ENCODE measurements at regions not wholly inside any gene's neighbourhood (a gene's known extent, or its start where the extent isn't known, plus 50 kb on each side); places are given as distances from the start of the nearest gene placed in this dataset.

DNA sequence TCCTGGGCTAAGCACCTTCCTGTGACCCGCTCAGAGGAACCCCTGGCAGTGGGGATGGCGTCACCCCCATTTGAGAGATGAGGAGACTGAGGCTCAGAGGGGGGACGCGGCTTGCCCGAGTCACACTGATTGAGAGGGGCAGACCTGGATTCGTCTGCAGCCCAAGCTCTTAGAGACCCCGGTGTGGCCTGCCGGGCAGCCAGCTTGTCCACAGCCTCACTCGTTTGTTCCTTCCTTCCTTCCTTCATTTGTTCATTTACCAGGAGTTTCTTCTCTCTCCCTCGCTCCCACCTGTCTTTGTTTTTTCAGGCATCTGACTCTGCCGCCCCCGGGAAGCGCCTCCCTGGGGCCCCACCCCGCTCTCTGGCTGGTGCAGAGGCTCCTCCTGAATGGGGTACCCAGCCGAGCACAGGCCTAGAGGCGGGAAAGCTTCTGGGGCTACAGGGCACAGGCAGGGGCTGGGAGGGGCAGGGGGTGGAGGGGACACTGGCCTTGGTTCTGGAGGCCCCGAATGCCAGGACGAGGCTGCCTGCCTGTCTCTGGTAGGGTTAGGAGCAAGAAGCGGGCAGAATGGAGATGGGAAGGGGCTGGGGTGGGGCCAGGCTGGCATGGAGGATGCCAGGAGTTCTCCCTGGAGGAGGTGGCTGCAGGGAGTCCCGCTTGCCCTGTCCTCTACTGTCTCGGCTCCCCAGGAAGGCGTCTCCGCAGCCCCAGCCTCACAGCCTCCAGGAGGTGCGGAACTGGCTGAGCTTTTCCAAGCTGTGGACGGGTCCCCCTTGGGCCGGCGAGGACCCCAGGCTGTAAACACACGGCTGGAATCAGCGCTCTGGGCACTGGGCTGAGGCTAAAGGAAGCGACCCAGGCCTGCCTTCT is 91.6 kb downstream of the UNCX start:
- Histone ChIP-seq H3K36me3 (no peaks in the 10 kb centered on the region), H3K27me3 (peaks cover 3% of the 10 kb centered on the region), H3K4me1 (ENCODE audit: insufficient read depth) (no peaks in the 10 kb centered on the region), H3K4me3 (no peak overlapping the region), H3K27ac (no peak overlapping the region), H3K9me3 (no peaks in the 10 kb centered on the region)
- DNase-seq: no peak
- WGBS, 3 donors: 72 to 84% (median 83%) methylated on average over 30 of the region's 30 CpGs
- TF ChIP-seq POLR2A (IDR thresholded peaks at IDR 0.05): no peak
- TF ChIP-seq, protein P1, sequence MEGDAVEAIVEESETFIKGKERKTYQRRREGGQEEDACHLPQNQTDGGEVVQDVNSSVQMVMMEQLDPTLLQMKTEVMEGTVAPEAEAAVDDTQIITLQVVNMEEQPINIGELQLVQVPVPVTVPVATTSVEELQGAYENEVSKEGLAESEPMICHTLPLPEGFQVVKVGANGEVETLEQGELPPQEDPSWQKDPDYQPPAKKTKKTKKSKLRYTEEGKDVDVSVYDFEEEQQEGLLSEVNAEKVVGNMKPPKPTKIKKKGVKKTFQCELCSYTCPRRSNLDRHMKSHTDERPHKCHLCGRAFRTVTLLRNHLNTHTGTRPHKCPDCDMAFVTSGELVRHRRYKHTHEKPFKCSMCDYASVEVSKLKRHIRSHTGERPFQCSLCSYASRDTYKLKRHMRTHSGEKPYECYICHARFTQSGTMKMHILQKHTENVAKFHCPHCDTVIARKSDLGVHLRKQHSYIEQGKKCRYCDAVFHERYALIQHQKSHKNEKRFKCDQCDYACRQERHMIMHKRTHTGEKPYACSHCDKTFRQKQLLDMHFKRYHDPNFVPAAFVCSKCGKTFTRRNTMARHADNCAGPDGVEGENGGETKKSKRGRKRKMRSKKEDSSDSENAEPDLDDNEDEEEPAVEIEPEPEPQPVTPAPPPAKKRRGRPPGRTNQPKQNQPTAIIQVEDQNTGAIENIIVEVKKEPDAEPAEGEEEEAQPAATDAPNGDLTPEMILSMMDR (IDR thresholded peaks at IDR 0.05): no peak
- no peak for TF ChIP-seq EP300 (IDR thresholded peaks at IDR 0.05)
- intact Hi-C loops (cut with DNase I): no loop called here

DNA sequence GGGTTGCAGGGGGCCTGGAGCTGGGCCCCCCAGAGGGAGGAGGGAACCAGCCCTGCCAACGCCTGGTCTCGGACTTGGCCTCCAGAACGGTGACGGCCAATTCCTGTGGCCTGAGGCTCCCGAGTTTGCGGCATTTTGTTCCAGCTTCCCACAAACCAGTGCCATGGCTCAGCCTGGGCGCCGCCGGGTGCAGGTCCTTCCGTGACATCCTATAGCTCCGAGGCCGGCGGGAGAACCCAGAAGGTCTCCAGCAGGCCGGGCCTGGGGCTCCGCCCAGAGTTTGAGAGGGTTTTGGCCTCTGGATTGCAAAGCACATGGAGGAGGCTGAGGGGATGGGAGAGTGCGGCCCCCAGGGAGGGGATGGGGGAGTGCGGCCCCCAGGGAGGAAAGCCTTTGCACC is 92.6 kb downstream of the UNCX start:
- no peaks in the 10 kb centered on the region for H3K36me3 ChIP-seq
- WGBS, 3 donors: 63 to 74% (median 71%) methylated on average over 16 to 17 of the region's 17 CpGs
- no peak overlapping the region for H3K4me3 ChIP-seq
- TF ChIP-seq, protein P1 (IDR thresholded peaks at IDR 0.05): no peak
- no peak for TF ChIP-seq POLR2A (IDR thresholded peaks at IDR 0.05)
- no peaks in the 10 kb centered on the region for H3K9me3 ChIP-seq
- H3K27me3 ChIP-seq: peaks cover 3% of the 10 kb centered on the region
- no peak overlapping the region for H3K27ac ChIP-seq
- H3K4me1 ChIP-seq (ENCODE audit: insufficient read depth): no peaks in the 10 kb centered on the region
- DNase-seq: no peak
- intact Hi-C loops (cut with DNase I): no loop called here

DNA sequence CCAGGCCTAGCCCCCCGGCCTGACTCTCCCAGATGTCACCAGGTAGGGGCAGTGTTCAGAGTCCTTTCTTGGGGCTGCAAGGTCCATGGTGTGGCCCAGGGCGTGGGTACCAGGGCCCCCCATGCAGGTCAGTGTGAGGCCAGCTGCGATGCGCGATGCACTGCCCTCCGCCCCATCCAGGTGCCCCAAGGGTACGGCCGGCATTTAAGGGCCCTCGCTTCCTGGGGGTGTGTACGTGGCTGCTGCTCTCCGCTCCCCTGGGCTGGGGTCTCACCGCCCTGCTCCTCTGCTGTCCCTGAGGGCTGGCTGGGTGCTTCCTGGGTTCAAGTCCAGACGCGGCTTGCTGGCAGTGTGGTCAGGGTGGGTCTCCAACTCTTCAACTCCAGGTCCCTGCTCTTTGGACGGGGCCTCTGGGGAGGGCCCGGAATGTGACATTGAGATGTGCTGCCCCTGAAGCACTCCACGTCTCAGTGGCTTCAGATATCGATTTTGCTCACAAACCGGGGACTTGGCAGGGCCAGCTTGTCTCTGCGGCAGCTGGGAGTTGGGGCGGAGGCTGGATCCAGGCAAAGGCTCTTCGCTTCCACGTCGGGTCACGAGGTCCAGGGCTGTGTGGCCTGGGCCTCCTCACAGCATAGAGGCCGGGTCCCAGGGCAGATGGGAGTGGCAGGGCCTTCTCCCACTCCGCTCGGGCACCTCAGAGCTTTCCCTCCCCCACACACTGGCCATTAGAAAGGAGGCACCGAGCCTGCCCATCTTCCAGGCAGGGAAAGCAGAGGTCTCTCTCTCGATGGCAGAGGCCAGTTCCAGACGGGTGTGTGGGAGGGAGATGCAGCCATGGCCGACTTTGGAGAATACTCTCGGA is 93.2 kb downstream of the UNCX start:
- TF ChIP-seq POLR2A (IDR thresholded peaks at IDR 0.05): no peak
- Histone ChIP-seq H3K4me3 (no peak overlapping the region), H3K4me1 (ENCODE audit: insufficient read depth) (no peaks in the 10 kb centered on the region), H3K27me3 (peaks cover 3% of the 10 kb centered on the region), H3K9me3 (no peaks in the 10 kb centered on the region), H3K27ac (no peak overlapping the region), H3K36me3 (no peaks in the 10 kb centered on the region)
- no peak for DNase-seq
- intact Hi-C loops (cut with DNase I): no loop called here
- 61 to 76% (median 65%) methylated on average over 32 to 33 of the region's 33 CpGs for WGBS, 3 donors

DNA sequence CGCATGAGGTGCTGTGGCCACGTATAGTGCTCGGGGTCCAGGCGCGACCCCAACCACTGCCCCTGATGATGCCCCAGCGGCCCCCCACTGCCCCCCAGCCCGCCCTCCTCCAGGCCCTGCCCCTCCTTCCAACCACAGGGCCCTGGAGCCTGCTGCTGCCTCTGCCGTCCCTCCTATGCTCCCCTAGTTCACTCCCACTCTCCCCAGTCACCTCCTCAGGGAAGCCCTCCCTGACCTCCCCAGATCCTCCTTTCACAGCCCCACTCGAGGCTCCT is 93.8 kb downstream of the UNCX start:
- peaks cover 3% of the 10 kb centered on the region for H3K27me3 ChIP-seq
- no peak for DNase-seq
- 69 to 74% (median 71%) methylated on average over 9 of the region's 9 CpGs for WGBS, 3 donors
- H3K4me3 ChIP-seq: no peak overlapping the region
- intact Hi-C loops (cut with DNase I): no loop called here
- H3K9me3 ChIP-seq: no peaks in the 10 kb centered on the region
- no peaks in the 10 kb centered on the region for H3K36me3 ChIP-seq
- no peak overlapping the region for H3K27ac ChIP-seq
- H3K4me1 ChIP-seq (ENCODE audit: insufficient read depth): no peaks in the 10 kb centered on the region
- no peak for TF ChIP-seq EP300 (IDR thresholded peaks at IDR 0.05)
- TF ChIP-seq, protein P1 (IDR thresholded peaks at IDR 0.05): no peak
- TF ChIP-seq POLR2A (IDR thresholded peaks at IDR 0.05): no peak

DNA sequence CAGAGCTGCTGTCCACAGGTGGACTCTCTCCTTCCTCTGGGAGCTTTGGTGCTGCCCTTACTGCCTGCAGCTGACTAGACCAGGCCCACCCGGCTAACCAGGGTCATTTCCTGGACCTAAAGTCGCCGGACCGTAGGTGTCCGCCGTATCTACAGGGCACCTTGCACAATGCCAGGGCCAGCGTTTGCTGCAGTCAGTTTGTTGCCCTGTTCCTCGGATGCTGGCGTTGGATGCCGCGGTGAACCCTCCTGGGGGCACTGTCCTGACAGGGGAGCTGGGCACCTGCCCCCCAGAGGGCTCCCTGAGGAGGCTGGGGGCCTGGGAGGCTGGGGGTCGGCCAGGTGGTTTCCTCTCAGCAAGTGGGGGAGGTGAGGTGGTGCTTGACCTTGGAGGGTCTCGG is 96.6 kb downstream of the UNCX start:
- 74 to 79% (median 78%) methylated on average over 13 of the region's 13 CpGs for WGBS, 3 donors
- DNase-seq: no peak
- Histone ChIP-seq H3K27ac (no peak overlapping the region), H3K27me3 (no peaks in the 10 kb centered on the region), H3K4me3 (no peak overlapping the region), H3K36me3 (no peaks in the 10 kb centered on the region), H3K4me1 (ENCODE audit: insufficient read depth) (no peaks in the 10 kb centered on the region), H3K9me3 (no peaks in the 10 kb centered on the region)
- intact Hi-C loops (cut with DNase I): no loop called here
- TF ChIP-seq EP300 (IDR thresholded peaks at IDR 0.05): no peak
- TF ChIP-seq, protein P1 (IDR thresholded peaks at IDR 0.05): no peak
- no peak for TF ChIP-seq POLR2A (IDR thresholded peaks at IDR 0.05)

Data from ovary (tissue), 7 donors.